SK-N-SH treated with all-trans-retinoic acid at 6 μM for 48 hours (cell line): ENCODE measurements at regions not wholly inside any gene's neighbourhood (a gene's known extent, or its start where the extent isn't known, plus 50 kb on each side); places are given as distances from the start of the nearest gene placed in this dataset.
A peak's percentile ranks its signal among the peaks of the same experiment; 100 is the strongest.

Experiments
- ATAC-seq: fragments of 200-7000 bp; cut with Tn5 transposase; 3 replicates; pipeline ENCODE4 v1.9.1; 2020; ENCODE audit warnings: mild to moderate bottlenecking, moderate library complexity
- ARNTL ChIP-seq: fragments of 450-650 bp; formaldehyde crosslinking; IDR thresholded peaks from 2 replicates; pipeline ENCODE4 v1.5.0; 2020; ENCODE audit warnings: low read depth, mild to moderate bottlenecking, moderate library complexity, borderline replicate concordance
- BACH2 ChIP-seq: fragments of 250-450 bp; sonication (Bioruptor Pico); IDR thresholded peaks from 2 replicates; pipeline ENCODE4 v1.9.0; 2021; ENCODE audit warnings: mild to moderate bottlenecking, borderline replicate concordance
- CSDC2 ChIP-seq: fragments of 250-450 bp; sonication (Bioruptor Pico); IDR thresholded peaks from 2 replicates; pipeline ENCODE4 v1.5.0; 2020; ENCODE audit warnings: mild to moderate bottlenecking, moderate library complexity
- ESRRG ChIP-seq: fragments of 250-450 bp; sonication (Bioruptor Pico); IDR thresholded peaks from 2 replicates; pipeline ENCODE4 v1.6.1; 2021; ENCODE audit warnings: mild to moderate bottlenecking
- GLIS3 ChIP-seq: fragments of 250-450 bp; sonication (Bioruptor Pico); IDR thresholded peaks from 2 replicates; pipeline ENCODE4 v1.5.0; 2020; ENCODE audit warnings: mild to moderate bottlenecking, moderate library complexity
- ISL1 ChIP-seq: fragments of 250-450 bp; sonication (Bioruptor Pico); IDR thresholded peaks from 2 replicates; pipeline ENCODE4 v2.1.2; 2022; ENCODE audit warnings: mild to moderate bottlenecking, moderate library complexity
- OSR1 ChIP-seq: fragments of 250-450 bp; sonication (Bioruptor Pico); IDR thresholded peaks from 2 replicates; pipeline ENCODE4 v1.8.0; 2022; ENCODE audit warnings: moderate library complexity, mild to moderate bottlenecking, inconsistent platforms
- PPARA ChIP-seq: fragments of 250-450 bp; sonication (Bioruptor Pico); IDR thresholded peaks from 2 replicates; pipeline ENCODE4 v1.5.0; 2020; ENCODE audit warnings: mild to moderate bottlenecking, borderline replicate concordance
- RARB ChIP-seq: fragments of 250-450 bp; sonication (Bioruptor Pico); IDR thresholded peaks from 2 replicates; pipeline ENCODE4 v1.8.0; 2021; ENCODE audit warnings: mild to moderate bottlenecking, moderate library complexity
- SNAI2 ChIP-seq: fragments of 250-450 bp; sonication (Bioruptor Pico); IDR thresholded peaks from 2 replicates; pipeline ENCODE4 v1.5.0; 2020; ENCODE audit warnings: mild to moderate bottlenecking, moderate library complexity
- TCF4 ChIP-seq: fragments of 250-450 bp; sonication (Bioruptor Pico); IDR thresholded peaks from 2 replicates; pipeline ENCODE4 v1.8.0; 2021; ENCODE audit warnings: mild to moderate bottlenecking, moderate library complexity, borderline replicate concordance
- TOX ChIP-seq: fragments of 250-450 bp; sonication (Bioruptor Pico); IDR thresholded peaks from 2 replicates; pipeline ENCODE4 v1.8.0; 2021; ENCODE audit warnings: mild to moderate bottlenecking, moderate library complexity, borderline replicate concordance
- ZC3H10 ChIP-seq: fragments of 250-450 bp; sonication (Bioruptor Pico); IDR thresholded peaks from 2 replicates; pipeline ENCODE4 v1.5.1; 2021; ENCODE audit warnings: mild to moderate bottlenecking, moderate library complexity
- ZFP3 ChIP-seq: fragments of 250-450 bp; sonication (Bioruptor Pico); IDR thresholded peaks from 2 replicates; pipeline ENCODE4 v1.5.0; 2020; ENCODE audit warnings: mild to moderate bottlenecking, moderate library complexity
- ZFP30 ChIP-seq: fragments of 450-650 bp; formaldehyde crosslinking; IDR thresholded peaks from 2 replicates; pipeline ENCODE4 v1.5.0; 2022; ENCODE audit warnings: mild to moderate bottlenecking, moderate library complexity
- ZNF565 ChIP-seq: fragments of 450-650 bp; formaldehyde crosslinking; conservative IDR thresholded peaks from 2 replicates; pipeline ENCODE4 v1.5.0; 2020; ENCODE audit warnings: low read depth, mild to moderate bottlenecking, moderate library complexity
- ZNF70 ChIP-seq: fragments of 450-650 bp; formaldehyde crosslinking; IDR thresholded peaks from 2 replicates; pipeline ENCODE4 v1.5.0; 2020; ENCODE audit warnings: mild to moderate bottlenecking, moderate library complexity
- ZNF8 ChIP-seq: fragments of 450-650 bp; formaldehyde crosslinking; IDR thresholded peaks from 2 replicates; pipeline ENCODE4 v1.5.0; 2020; ENCODE audit warnings: mild to moderate bottlenecking, moderate library complexity
- TF ChIP-seq, protein P1 (sequence below): fragments of 250-450 bp; sonication (Bioruptor Pico); IDR thresholded peaks from 2 replicates; pipeline ENCODE4 v1.5.0; 2020; ENCODE audit warnings: mild to moderate bottlenecking, moderate library complexity
- TF ChIP-seq, protein P2 (sequence below): fragments of 250-450 bp; sonication (Bioruptor Pico); IDR thresholded peaks from 2 replicates; pipeline ENCODE4 v1.5.1; 2020; ENCODE audit warnings: low read depth, mild to moderate bottlenecking, moderate library complexity
- TF ChIP-seq, protein P3 (sequence below): fragments of 250-450 bp; sonication (Bioruptor Pico); IDR thresholded peaks from 2 replicates; pipeline ENCODE4 v1.5.1; 2021; ENCODE audit warnings: mild to moderate bottlenecking, moderate library complexity
- TF ChIP-seq, protein P4 (sequence below): fragments of 250-450 bp; sonication (Bioruptor Pico); IDR thresholded peaks from 2 replicates; pipeline ENCODE4 v1.8.0; 2020; ENCODE audit warnings: mild to moderate bottlenecking, moderate library complexity, borderline replicate concordance
- TF ChIP-seq, protein P5 (sequence below): fragments of 250-450 bp; sonication (Bioruptor Pico); IDR thresholded peaks from 2 replicates; pipeline ENCODE4 v1.8.0; 2021; ENCODE audit warnings: low read depth, mild to moderate bottlenecking, moderate library complexity, borderline replicate concordance

DNA sequence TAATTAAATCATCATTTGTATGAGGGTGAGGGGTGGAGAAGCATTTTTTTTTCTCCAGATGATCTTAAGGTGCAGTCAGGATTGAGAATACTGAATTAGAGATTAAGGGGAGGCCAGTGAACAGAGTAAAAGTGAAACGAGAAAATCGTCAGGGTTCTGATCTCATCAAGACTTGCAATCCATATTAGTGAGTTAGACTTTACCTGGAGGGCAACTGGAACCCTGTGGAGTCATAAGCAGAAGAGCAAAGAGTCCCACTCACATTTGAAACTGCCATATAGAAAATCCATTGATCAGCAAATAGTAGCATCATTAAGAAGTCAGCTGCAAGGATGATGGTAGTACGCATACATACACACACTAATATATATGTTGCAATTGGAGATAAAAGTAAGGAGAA is 466.2 kb upstream of the PAPPA start:
- no peak for TF ChIP-seq CSDC2 (CRISPR knock-in tag)
- TF ChIP-seq ZFP3 = no peak
- TF ChIP-seq ZFP30 = no peak
- TF ChIP-seq ARNTL (CRISPR knock-in tag) = no peak
- TF ChIP-seq, protein P1, sequence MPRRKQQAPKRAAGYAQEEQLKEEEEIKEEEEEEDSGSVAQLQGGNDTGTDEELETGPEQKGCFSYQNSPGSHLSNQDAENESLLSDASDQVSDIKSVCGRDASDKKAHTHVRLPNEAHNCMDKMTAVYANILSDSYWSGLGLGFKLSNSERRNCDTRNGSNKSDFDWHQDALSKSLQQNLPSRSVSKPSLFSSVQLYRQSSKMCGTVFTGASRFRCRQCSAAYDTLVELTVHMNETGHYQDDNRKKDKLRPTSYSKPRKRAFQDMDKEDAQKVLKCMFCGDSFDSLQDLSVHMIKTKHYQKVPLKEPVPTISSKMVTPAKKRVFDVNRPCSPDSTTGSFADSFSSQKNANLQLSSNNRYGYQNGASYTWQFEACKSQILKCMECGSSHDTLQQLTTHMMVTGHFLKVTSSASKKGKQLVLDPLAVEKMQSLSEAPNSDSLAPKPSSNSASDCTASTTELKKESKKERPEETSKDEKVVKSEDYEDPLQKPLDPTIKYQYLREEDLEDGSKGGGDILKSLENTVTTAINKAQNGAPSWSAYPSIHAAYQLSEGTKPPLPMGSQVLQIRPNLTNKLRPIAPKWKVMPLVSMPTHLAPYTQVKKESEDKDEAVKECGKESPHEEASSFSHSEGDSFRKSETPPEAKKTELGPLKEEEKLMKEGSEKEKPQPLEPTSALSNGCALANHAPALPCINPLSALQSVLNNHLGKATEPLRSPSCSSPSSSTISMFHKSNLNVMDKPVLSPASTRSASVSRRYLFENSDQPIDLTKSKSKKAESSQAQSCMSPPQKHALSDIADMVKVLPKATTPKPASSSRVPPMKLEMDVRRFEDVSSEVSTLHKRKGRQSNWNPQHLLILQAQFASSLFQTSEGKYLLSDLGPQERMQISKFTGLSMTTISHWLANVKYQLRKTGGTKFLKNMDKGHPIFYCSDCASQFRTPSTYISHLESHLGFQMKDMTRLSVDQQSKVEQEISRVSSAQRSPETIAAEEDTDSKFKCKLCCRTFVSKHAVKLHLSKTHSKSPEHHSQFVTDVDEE (CRISPR knock-in tag) = no peak
- no peak for TF ChIP-seq TCF4 (CRISPR knock-in tag)
- no peak for TF ChIP-seq ISL1
- no peak for TF ChIP-seq SNAI2
- TF ChIP-seq, protein P2, sequence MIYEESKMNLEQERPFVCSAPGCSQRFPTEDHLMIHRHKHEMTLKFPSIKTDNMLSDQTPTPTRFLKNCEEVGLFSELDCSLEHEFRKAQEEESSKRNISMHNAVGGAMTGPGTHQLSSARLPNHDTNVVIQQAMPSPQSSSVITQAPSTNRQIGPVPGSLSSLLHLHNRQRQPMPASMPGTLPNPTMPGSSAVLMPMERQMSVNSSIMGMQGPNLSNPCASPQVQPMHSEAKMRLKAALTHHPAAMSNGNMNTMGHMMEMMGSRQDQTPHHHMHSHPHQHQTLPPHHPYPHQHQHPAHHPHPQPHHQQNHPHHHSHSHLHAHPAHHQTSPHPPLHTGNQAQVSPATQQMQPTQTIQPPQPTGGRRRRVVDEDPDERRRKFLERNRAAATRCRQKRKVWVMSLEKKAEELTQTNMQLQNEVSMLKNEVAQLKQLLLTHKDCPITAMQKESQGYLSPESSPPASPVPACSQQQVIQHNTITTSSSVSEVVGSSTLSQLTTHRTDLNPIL (CRISPR knock-in tag) = no peak

DNA sequence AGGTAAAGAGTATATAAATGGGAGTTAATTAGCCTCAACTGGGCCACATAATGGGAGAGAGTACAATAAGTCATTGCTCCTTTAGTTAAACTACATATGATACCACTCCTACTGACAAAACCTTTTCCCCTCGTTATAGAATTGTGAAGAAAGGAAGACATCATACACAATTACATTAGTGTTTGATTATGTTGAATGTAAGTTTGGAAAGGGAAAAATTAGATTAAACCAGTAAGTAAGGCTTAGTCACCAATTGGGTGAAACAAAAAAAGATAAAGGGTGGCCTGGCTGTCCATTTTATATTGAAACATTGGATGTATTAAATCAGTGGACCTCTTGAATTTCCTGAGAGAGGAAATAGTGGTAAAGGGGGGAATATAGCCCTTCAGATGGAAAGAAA is 464.3 kb upstream of the PAPPA start:
- TF ChIP-seq ISL1 = peak; percentile 75
- no peak for TF ChIP-seq OSR1
- TF ChIP-seq, protein P3, sequence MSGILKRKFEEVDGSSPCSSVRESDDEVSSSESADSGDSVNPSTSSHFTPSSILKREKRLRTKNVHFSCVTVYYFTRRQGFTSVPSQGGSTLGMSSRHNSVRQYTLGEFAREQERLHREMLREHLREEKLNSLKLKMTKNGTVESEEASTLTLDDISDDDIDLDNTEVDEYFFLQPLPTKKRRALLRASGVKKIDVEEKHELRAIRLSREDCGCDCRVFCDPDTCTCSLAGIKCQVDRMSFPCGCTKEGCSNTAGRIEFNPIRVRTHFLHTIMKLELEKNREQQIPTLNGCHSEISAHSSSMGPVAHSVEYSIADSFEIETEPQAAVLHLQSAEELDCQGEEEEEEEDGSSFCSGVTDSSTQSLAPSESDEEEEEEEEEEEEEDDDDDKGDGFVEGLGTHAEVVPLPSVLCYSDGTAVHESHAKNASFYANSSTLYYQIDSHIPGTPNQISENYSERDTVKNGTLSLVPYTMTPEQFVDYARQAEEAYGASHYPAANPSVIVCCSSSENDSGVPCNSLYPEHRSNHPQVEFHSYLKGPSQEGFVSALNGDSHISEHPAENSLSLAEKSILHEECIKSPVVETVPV = peak; percentile 18; the same call in 1 of the 2 replicates
- TF ChIP-seq ZFP30 = no peak
- TF ChIP-seq BACH2 = no peak
- TF ChIP-seq ZFP3 = 0 out of 2 replicates have a peak, but pooled peaks have one; percentile 57
- no peak for TF ChIP-seq CSDC2 (CRISPR knock-in tag)
- no peak for TF ChIP-seq ZNF8
- TF ChIP-seq, protein P1 (CRISPR knock-in tag) = 0 out of 2 replicates have a peak, but pooled peaks have one; percentile 15
- TF ChIP-seq, protein P4, sequence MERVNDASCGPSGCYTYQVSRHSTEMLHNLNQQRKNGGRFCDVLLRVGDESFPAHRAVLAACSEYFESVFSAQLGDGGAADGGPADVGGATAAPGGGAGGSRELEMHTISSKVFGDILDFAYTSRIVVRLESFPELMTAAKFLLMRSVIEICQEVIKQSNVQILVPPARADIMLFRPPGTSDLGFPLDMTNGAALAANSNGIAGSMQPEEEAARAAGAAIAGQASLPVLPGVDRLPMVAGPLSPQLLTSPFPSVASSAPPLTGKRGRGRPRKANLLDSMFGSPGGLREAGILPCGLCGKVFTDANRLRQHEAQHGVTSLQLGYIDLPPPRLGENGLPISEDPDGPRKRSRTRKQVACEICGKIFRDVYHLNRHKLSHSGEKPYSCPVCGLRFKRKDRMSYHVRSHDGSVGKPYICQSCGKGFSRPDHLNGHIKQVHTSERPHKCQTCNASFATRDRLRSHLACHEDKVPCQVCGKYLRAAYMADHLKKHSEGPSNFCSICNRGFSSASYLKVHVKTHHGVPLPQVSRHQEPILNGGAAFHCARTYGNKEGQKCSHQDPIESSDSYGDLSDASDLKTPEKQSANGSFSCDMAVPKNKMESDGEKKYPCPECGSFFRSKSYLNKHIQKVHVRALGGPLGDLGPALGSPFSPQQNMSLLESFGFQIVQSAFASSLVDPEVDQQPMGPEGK (CRISPR knock-in tag) = peak; percentile 54; the same call in 1 of the 2 replicates
- TF ChIP-seq TCF4 (CRISPR knock-in tag) = no peak; the same call in 1 of the 2 replicates
- no peak; the same call in 1 of the 2 replicates for TF ChIP-seq ZNF70 (CRISPR knock-in tag)
- 0 out of 2 replicates have a peak, but pooled peaks have one; percentile 43 for TF ChIP-seq ZNF565
- TF ChIP-seq, protein P5, sequence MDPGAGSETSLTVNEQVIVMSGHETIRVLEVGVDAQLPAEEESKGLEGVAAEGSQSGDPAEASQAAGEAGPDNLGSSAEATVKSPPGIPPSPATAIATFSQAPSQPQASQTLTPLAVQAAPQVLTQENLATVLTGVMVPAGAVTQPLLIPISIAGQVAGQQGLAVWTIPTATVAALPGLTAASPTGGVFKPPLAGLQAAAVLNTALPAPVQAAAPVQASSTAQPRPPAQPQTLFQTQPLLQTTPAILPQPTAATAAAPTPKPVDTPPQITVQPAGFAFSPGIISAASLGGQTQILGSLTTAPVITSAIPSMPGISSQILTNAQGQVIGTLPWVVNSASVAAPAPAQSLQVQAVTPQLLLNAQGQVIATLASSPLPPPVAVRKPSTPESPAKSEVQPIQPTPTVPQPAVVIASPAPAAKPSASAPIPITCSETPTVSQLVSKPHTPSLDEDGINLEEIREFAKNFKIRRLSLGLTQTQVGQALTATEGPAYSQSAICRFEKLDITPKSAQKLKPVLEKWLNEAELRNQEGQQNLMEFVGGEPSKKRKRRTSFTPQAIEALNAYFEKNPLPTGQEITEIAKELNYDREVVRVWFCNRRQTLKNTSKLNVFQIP (CRISPR knock-in tag) = no peak
- TF ChIP-seq RARB = no peak
- TF ChIP-seq SNAI2 = no peak
- TF ChIP-seq ESRRG (CRISPR knock-in tag) = no peak
- TF ChIP-seq TOX (CRISPR knock-in tag) = no peak
- no peak for TF ChIP-seq ARNTL (CRISPR knock-in tag)
- TF ChIP-seq ZC3H10 (CRISPR knock-in tag) = peak; percentile 91
- TF ChIP-seq PPARA (CRISPR knock-in tag) = no peak
- no peak for TF ChIP-seq GLIS3 (CRISPR knock-in tag)
- TF ChIP-seq, protein P2 (CRISPR knock-in tag) = no peak
- TF ChIP-seq, all 23 proteins: peak for 7
- ATAC-seq = peak; percentile 7; the same call in 1 of the 3 replicates

More for the DNA sequence above, 466.2 kb upstream of the PAPPA start:
- no peak for ATAC-seq
